SK-N-SH treated with all-trans-retinoic acid at 6 μM for 48 hours (cell line): ENCODE measurements at regions not wholly inside any gene's neighbourhood (a gene's known extent, or its start where the extent isn't known, plus 50 kb on each side); places are given as distances from the start of the nearest gene placed in this dataset.

Experiments
- ARNTL ChIP-seq: fragments of 450-650 bp; formaldehyde crosslinking; IDR thresholded peaks from 2 replicates; pipeline ENCODE4 v1.5.0; 2020; ENCODE audit warnings: low read depth, mild to moderate bottlenecking, moderate library complexity, borderline replicate concordance
- PATZ1 ChIP-seq: fragments of 250-450 bp; sonication (Bioruptor Pico); IDR thresholded peaks from 2 replicates; pipeline ENCODE4 v1.8.0; 2020; ENCODE audit warnings: mild to moderate bottlenecking, moderate library complexity, borderline replicate concordance
- RARB ChIP-seq: fragments of 250-450 bp; sonication (Bioruptor Pico); IDR thresholded peaks from 2 replicates; pipeline ENCODE4 v1.8.0; 2021; ENCODE audit warnings: mild to moderate bottlenecking, moderate library complexity
- SNAI2 ChIP-seq: fragments of 250-450 bp; sonication (Bioruptor Pico); IDR thresholded peaks from 2 replicates; pipeline ENCODE4 v1.5.0; 2020; ENCODE audit warnings: mild to moderate bottlenecking, moderate library complexity
- TCF4 ChIP-seq: fragments of 250-450 bp; sonication (Bioruptor Pico); IDR thresholded peaks from 2 replicates; pipeline ENCODE4 v1.8.0; 2021; ENCODE audit warnings: mild to moderate bottlenecking, moderate library complexity, borderline replicate concordance
- ZC3H10 ChIP-seq: fragments of 250-450 bp; sonication (Bioruptor Pico); IDR thresholded peaks from 2 replicates; pipeline ENCODE4 v1.5.1; 2021; ENCODE audit warnings: mild to moderate bottlenecking, moderate library complexity
- ZFP3 ChIP-seq: fragments of 250-450 bp; sonication (Bioruptor Pico); IDR thresholded peaks from 2 replicates; pipeline ENCODE4 v1.5.0; 2020; ENCODE audit warnings: mild to moderate bottlenecking, moderate library complexity
- ZNF8 ChIP-seq: fragments of 450-650 bp; formaldehyde crosslinking; IDR thresholded peaks from 2 replicates; pipeline ENCODE4 v1.5.0; 2020; ENCODE audit warnings: mild to moderate bottlenecking, moderate library complexity
- TF ChIP-seq, protein P1 (sequence below): fragments of 250-450 bp; sonication (Bioruptor Pico); IDR thresholded peaks from 2 replicates; pipeline ENCODE4 v1.5.1; 2021; ENCODE audit warnings: mild to moderate bottlenecking, moderate library complexity
- TF ChIP-seq, protein P2 (sequence below): fragments of 250-450 bp; sonication (Bioruptor Pico); IDR thresholded peaks from 2 replicates; pipeline ENCODE4 v1.8.0; 2021; ENCODE audit warnings: low read depth, mild to moderate bottlenecking, moderate library complexity, borderline replicate concordance

DNA sequence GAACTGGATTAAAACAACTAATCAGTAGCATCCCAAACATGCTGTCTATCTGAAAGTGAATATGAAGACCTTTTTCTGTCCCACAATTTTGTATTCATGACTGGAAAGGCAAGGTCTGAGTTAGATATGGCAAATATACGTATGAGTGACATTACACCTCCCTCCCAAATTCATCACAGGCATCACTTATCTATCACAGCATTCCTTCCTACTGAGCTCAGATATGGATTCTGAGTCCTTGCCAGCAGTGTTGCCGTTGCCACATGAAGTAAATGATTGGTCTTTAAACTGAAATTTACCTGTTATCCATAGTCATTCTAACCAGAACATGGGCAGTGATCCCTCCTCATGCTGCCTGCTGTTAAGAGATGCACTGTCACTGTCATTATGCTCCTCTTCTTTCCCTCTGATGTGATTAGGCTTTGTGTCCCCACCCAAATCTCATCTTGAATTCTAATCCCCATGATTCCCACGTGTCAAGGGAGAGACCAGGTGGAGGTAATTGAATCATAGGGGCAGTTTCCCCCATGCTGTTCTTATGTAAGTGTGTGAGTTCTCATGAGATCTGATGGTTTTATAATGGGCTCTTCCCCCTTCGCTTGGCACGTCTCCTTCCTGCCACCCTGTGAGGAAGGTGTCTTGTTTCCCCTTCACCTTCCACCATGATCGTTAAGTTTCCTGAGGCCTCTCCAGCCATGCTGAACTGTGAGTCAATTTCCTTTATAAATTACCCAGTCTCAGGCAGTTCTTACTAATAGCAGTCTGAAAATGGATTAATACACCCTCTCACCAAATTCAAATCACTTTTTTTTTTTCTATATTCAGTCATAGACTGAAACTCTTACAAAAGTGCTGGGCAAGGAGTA, 288.4 kb downstream of the NUAK1 start:
- no peak for TF ChIP-seq ZFP3 (CRISPR knock-in tag)
- TF ChIP-seq, protein P1, sequence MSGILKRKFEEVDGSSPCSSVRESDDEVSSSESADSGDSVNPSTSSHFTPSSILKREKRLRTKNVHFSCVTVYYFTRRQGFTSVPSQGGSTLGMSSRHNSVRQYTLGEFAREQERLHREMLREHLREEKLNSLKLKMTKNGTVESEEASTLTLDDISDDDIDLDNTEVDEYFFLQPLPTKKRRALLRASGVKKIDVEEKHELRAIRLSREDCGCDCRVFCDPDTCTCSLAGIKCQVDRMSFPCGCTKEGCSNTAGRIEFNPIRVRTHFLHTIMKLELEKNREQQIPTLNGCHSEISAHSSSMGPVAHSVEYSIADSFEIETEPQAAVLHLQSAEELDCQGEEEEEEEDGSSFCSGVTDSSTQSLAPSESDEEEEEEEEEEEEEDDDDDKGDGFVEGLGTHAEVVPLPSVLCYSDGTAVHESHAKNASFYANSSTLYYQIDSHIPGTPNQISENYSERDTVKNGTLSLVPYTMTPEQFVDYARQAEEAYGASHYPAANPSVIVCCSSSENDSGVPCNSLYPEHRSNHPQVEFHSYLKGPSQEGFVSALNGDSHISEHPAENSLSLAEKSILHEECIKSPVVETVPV (CRISPR knock-in tag), result no peak
- TF ChIP-seq, protein P2, sequence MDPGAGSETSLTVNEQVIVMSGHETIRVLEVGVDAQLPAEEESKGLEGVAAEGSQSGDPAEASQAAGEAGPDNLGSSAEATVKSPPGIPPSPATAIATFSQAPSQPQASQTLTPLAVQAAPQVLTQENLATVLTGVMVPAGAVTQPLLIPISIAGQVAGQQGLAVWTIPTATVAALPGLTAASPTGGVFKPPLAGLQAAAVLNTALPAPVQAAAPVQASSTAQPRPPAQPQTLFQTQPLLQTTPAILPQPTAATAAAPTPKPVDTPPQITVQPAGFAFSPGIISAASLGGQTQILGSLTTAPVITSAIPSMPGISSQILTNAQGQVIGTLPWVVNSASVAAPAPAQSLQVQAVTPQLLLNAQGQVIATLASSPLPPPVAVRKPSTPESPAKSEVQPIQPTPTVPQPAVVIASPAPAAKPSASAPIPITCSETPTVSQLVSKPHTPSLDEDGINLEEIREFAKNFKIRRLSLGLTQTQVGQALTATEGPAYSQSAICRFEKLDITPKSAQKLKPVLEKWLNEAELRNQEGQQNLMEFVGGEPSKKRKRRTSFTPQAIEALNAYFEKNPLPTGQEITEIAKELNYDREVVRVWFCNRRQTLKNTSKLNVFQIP (CRISPR knock-in tag), result no peak
- no peak for TF ChIP-seq ZNF8 (CRISPR knock-in tag)
- no peak for TF ChIP-seq PATZ1 (CRISPR knock-in tag)
- TF ChIP-seq SNAI2, result no peak
- TF ChIP-seq ZC3H10 (CRISPR knock-in tag), result no peak
- no peak for TF ChIP-seq TCF4 (CRISPR knock-in tag)
- no peak for TF ChIP-seq RARB (CRISPR knock-in tag)
- TF ChIP-seq ARNTL, result no peak
